Esophagus muscularis mucosa (tissue), 4 donors: ENCODE measurements at regions not wholly inside any gene's neighbourhood (a gene's known extent, or its start where the extent isn't known, plus 50 kb on each side); places are given as distances from the start of the nearest gene placed in this dataset.
"Not testable (repeated sequence)": the region's sequence is repeated elsewhere in the genome, so short reads cannot be mapped to it uniquely, and the experiment has no call there.

ENCODE experiments used
- DNase-seq: peaks from one replicate; pipeline ENCODE4 v3.0.0-alpha.2; 2017; ENCODE audit errors: extremely low spot score
- H3K27ac ChIP-seq, 4 donors: fragments of 200-600 bp; sonication (generic); replicated peaks in 1 of 4; 1 replicate in 3 of 4; 2 replicates in 1 of 4; pipeline ENCODE4 v1.5.1; 2016 to 2019; ENCODE audit warnings: mild to moderate bottlenecking in 1 of 4
- H3K27me3 ChIP-seq, 4 donors: fragments of 200-600 bp; sonication (generic); one replicate each; pipeline versions ENCODE4 v1.5.1 to v1.6.0; 2016 to 2019
- H3K36me3 ChIP-seq, 4 donors: fragments of 200-600 bp; sonication (generic); one replicate each; pipeline ENCODE4 v1.5.1; 2016 to 2019
- H3K4me1 ChIP-seq, 4 donors: fragments of 200-600 bp; sonication (generic); one replicate each; pipeline ENCODE4 v1.5.1; 2016 to 2019
- H3K4me3 ChIP-seq, 4 donors: fragments of 200-600 bp; sonication (generic); 1 replicate in 2 of 4; 2 replicates in 2 of 4; pipeline ENCODE4 v1.5.1; 2016 to 2019; ENCODE audit warnings: mild to moderate bottlenecking in 4 of 4, moderate library complexity in 1 of 4
- H3K9me3 ChIP-seq, 4 donors: fragments of 200-600 bp; sonication (generic); 1 replicate in 3 of 4; 2 replicates in 1 of 4; pipeline ENCODE4 v1.5.1; 2016 to 2019
- EP300 ChIP-seq: sonication (generic); formaldehyde crosslinking; IDR thresholded peaks from one replicate; pipeline ENCODE4 v1.6.1; 2017; ENCODE audit warnings: antibody characterized with exemption
- POLR2A ChIP-seq: fragments of 450-650 bp; IDR thresholded peaks from one replicate; pipeline ENCODE4 v1.6.1; 2017; ENCODE audit warnings: antibody characterized with exemption, moderate library complexity, mild to moderate bottlenecking, low read depth
- POLR2AphosphoS5 ChIP-seq, 2 donors: sonication (generic); formaldehyde crosslinking; IDR thresholded peaks; one replicate each; pipeline ENCODE4 v1.6.1; 2017; ENCODE audit warnings: antibody characterized with exemption in 2 of 2
- WGBS: methylation state at CpG from one replicate; pipeline ENCODE4 v1.1.5; 2018; 5-methylcytosine and 5-hydroxymethylcytosine counted together
- intact Hi-C: fragments of 100-400 bp; cut with DNase I; formaldehyde crosslinking; loops from one replicate; pipeline ENCODE4 v1.15.1; 2023
- TF ChIP-seq, protein P1 (sequence below), 3 experiments: fragments of 200-600 bp in 2 of 3; fragments of 450-650 bp in 1 of 3; sonication (generic) in 2 of 3; IDR thresholded peaks; one replicate each; pipeline ENCODE4 v1.5.1; 2017 to 2019; ENCODE audit warnings: antibody characterized with exemption in 3 of 3, mild to moderate bottlenecking in 2 of 3, moderate library complexity in 1 of 3

DNA sequence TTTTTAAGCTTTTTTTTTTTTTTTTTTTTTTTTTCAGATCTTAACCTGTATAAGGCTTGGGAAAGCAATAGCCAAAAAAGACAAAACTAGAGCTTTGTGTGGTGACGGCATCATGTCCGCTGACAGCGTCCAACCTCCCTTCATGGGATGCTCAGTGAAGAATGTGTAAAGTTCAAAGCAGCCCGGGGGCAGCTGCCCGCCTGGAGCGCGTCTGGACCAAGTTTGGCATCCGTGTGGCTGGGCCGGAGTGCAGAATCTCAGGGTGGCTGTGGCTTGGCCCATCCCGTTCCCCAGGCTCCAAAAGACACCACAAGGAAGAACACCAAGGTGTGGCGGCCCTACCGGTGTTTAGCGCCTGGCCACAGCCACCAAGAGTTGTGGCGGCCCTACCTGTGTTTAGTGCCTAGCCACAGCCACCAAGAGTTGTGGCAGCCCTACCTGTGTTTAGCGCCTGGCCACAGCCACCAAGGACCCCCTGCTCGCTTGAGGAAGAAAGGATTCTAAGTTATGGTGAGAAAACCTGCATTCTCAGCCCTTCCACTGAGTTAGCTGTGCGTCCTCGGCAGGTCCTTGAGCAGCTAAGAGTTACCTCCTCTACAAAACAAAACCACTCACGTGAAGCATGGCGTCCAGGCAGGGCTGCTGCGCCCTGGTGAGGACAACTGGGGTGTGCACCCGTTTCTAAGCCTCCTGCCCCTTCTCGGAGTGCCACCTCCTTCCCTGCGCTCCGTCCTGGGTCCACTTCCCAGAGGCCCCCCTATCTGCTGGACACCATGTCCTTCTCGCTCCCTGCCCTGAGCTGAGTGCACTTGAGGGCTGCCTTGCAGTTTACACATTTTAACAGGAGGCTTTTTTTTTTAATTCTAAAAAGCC lies 103.6 kb upstream of the SALL3 start:
- H3K27ac ChIP-seq, result no peak overlapping the region
- H3K4me3 ChIP-seq, result no peak overlapping the region
- peak; percentile 70 for DNase-seq
- WGBS, result 89% methylated on average over 26 of the region's 26 CpGs
- H3K36me3 ChIP-seq, result no peaks in the 10 kb centered on the region
- H3K27me3 ChIP-seq, result peaks cover 0 to 20% (median 0%) of the 10 kb centered on the region in 4 donors
- no peaks in the 10 kb centered on the region for H3K9me3 ChIP-seq
- H3K4me1 ChIP-seq, result no peaks in the 10 kb centered on the region
- intact Hi-C loops, result no loop called here
- TF ChIP-seq, protein P1, sequence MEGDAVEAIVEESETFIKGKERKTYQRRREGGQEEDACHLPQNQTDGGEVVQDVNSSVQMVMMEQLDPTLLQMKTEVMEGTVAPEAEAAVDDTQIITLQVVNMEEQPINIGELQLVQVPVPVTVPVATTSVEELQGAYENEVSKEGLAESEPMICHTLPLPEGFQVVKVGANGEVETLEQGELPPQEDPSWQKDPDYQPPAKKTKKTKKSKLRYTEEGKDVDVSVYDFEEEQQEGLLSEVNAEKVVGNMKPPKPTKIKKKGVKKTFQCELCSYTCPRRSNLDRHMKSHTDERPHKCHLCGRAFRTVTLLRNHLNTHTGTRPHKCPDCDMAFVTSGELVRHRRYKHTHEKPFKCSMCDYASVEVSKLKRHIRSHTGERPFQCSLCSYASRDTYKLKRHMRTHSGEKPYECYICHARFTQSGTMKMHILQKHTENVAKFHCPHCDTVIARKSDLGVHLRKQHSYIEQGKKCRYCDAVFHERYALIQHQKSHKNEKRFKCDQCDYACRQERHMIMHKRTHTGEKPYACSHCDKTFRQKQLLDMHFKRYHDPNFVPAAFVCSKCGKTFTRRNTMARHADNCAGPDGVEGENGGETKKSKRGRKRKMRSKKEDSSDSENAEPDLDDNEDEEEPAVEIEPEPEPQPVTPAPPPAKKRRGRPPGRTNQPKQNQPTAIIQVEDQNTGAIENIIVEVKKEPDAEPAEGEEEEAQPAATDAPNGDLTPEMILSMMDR (IDR thresholded peaks at IDR 0.05), result no peak
- TF ChIP-seq EP300, result no peak
- TF ChIP-seq POLR2A, result no peak
- TF ChIP-seq POLR2AphosphoS5 (IDR thresholded peaks at IDR 0.05), result no peak

DNA sequence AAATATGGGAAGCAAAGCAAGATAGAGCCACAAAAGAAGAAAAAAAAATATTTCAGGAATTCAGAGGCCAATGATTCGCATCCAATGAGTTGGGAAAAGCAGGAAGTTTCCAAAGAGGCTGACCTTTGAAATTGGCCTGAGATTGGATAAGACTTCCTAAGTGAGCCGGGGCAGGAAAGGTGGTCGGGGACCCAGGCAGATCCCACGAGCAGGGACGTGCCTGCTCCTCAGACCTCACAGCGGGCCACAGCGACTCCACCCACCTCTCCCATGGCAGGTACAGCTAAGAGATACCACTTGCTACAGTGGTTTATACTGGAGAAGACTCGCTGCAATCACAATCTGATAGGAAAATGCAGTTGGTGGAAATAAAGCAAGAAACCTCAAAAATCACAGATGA lies 102.8 kb upstream of the SALL3 start:
- intact Hi-C loops, result no loop called here
- Histone ChIP-seq H3K36me3 (no peaks in the 10 kb centered on the region), H3K27ac (no peak overlapping the region), H3K4me1 (no peaks in the 10 kb centered on the region), H3K27me3 (peaks cover 0 to 20% (median 0%) of the 10 kb centered on the region in 4 donors), H3K9me3 (no peaks in the 10 kb centered on the region), H3K4me3 (no peak overlapping the region)
- peak; percentile 88 for DNase-seq
- TF ChIP-seq, protein P1 (IDR thresholded peaks at IDR 0.05), result no peak
- TF ChIP-seq EP300, result no peak
- TF ChIP-seq POLR2A, result no peak
- TF ChIP-seq POLR2AphosphoS5 (IDR thresholded peaks at IDR 0.05), result no peak
- 59% methylated on average over 8 of the region's 8 CpGs for WGBS

DNA sequence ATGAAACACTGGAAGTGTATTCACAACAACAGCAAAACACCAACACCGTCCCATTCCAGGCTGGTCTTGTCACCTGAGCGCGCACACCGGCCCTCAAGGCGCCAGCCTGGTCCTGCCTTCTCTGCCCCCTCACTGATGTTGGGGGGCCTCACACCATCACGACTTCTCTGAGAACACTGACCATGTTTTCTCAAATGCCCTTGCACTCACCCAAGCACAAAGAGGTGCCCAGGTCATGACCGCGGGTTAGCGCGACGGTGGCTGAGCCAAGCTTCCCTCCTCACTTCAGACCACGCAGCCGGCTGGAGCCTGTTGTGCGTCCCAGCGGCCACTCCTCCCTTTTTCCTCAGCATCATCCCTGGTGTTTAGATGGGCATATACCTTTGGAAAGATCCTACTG lies 101.3 kb upstream of the SALL3 start:
- Histone ChIP-seq H3K4me3 (no peak overlapping the region), H3K4me1 (no peaks in the 10 kb centered on the region), H3K9me3 (peaks cover 0 to under 1% (median 0%) of the 10 kb centered on the region in 4 donors), H3K27ac (no peak overlapping the region), H3K36me3 (no peaks in the 10 kb centered on the region), H3K27me3 (peaks cover 0 to 20% (median 0%) of the 10 kb centered on the region in 4 donors)
- intact Hi-C loops, result no loop called here
- 89% methylated on average over 15 of the region's 15 CpGs for whole genome bisulfite sequencing
- DNase-seq, result peak; percentile 88
- TF ChIP-seq POLR2A (no peak), EP300 (no peak), POLR2AphosphoS5 (IDR thresholded peaks at IDR 0.05) (no peak)
- TF ChIP-seq, protein P1 (IDR thresholded peaks at IDR 0.05), result no peak

DNA sequence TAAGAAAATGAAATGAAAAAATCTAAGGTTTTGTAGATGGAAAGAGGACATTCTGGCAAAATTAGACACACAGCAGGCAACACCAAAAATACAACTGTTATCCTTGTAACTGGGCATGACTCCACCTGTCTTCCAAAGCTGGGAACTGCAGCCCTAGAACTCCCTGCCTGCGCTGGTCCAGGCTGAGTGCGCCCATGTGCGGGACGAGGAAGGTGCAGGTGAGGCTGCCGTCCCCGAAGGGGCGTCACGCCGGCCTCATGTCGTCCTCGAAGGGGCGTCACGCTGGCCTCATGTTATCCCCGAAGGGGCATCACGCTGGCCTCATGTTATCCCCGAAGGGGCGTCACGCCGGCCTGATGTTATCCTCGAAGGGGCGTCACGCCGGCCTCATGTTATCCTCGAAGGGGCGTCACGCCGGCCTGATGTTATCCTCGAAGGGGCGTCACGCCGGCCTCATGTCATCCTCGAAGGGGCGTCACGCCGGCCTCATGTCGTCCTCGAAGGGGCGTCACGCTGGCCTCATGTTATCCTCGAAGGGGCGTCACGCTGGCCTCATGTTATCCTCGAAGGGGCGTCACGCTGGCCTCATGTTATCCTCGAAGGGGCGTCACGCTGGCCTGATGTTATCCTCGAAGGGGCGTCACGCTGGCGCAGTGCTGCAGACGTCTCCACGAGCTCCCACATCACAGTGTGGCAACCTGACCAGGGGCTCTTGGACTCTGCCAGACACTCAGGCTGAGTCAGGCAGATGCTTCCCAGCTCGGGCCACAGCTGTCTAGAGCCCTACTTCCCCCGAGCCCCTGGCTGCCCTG lies 100.3 kb upstream of the SALL3 start:
- peaks cover 0 to 20% (median 0%) of the 10 kb centered on the region in 4 donors for H3K27me3 ChIP-seq
- intact Hi-C loops, H3K4me3 ChIP-seq, H3K4me1 ChIP-seq, H3K27ac ChIP-seq, H3K36me3 ChIP-seq: not testable (repeated sequence)
- peak; percentile 70 for DNase-seq
- TF ChIP-seq, protein P1 (IDR thresholded peaks at IDR 0.05), result peak in 2 of 3 experiments; percentile 30 to 43
- 90% methylated on average over 42 of the region's 56 CpGs for WGBS
- peaks cover 0 to 10% (median 3%) of the 10 kb centered on the region in 4 donors for H3K9me3 ChIP-seq
